GM12875 (cell line): ENCODE measurements at regions not wholly inside any gene's neighbourhood (a gene's known extent, or its start where the extent isn't known, plus 50 kb on each side); places are given as distances from the start of the nearest gene placed in this dataset.
"Not testable (repeated sequence)": the region's sequence is repeated elsewhere in the genome, so short reads cannot be mapped to it uniquely, and the experiment has no call there.

Source experiments
- H3K4me3 ChIP-seq: one replicate; pipeline ENCODE4 v1.5.1; 2011; ENCODE audit warnings: low read depth, low read length, control low read depth
- TF ChIP-seq, protein P1 (sequence below): IDR thresholded peaks from 2 replicates; pipeline ENCODE4 v1.5.1; 2011; ENCODE audit warnings: low read depth, mild to moderate bottlenecking, control low read depth, inconsistent platforms, low read length, moderate library complexity, borderline replicate concordance; ENCODE audit not compliant: insufficient read depth

DNA sequence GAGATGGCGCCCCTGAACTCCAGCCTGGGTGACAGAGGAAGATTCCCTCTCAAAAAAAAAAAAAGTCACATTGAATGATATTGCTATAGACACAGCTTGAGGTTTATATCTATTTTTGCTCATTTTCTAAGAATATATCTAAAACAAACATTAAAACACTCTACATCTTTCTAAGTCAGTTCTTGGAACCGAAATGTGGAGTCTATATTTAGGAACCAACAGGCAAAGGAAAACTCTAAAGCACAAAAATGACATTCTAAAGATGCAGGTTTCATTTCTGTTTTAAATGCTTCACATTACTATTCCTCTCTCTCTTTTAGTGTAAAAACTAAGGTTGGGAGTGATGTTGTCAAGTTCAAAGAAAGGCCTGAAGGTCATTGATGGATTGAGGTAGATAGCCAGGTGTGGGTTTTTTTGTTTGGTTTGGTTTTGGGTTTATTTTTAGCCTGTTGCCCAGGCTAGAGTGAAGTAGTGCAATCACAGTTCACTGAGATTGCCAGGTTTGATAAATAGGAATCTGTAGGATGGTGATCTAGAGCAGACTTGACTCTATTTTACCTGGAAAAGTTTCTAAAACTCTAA lies 194.0 kb upstream of the RBBP8 start:
- no peak overlapping the region for H3K4me3 ChIP-seq
- TF ChIP-seq, protein P1, sequence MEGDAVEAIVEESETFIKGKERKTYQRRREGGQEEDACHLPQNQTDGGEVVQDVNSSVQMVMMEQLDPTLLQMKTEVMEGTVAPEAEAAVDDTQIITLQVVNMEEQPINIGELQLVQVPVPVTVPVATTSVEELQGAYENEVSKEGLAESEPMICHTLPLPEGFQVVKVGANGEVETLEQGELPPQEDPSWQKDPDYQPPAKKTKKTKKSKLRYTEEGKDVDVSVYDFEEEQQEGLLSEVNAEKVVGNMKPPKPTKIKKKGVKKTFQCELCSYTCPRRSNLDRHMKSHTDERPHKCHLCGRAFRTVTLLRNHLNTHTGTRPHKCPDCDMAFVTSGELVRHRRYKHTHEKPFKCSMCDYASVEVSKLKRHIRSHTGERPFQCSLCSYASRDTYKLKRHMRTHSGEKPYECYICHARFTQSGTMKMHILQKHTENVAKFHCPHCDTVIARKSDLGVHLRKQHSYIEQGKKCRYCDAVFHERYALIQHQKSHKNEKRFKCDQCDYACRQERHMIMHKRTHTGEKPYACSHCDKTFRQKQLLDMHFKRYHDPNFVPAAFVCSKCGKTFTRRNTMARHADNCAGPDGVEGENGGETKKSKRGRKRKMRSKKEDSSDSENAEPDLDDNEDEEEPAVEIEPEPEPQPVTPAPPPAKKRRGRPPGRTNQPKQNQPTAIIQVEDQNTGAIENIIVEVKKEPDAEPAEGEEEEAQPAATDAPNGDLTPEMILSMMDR: no peak

DNA sequence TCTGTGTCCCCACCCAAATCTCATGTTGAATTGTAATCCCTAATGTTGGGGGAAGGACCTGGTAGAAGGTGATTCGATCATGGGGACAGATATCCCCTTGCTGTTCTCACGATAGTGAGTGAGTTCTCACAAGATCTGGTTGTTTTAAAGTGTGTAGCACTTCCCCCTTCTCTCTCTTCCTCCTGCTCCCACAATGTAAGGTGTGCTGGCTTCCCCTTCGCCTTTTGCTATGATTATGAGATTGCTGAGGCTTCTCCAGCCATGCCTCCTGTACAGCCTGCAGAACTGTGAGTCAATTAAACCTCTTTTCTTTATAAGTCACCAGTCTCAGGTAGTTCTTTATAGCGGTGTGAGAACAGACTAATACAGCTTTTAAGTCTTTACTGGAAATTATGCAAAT lies 193.3 kb upstream of the RBBP8 start:
- TF ChIP-seq, protein P1: no peak
- H3K4me3 ChIP-seq: no peak overlapping the region

DNA sequence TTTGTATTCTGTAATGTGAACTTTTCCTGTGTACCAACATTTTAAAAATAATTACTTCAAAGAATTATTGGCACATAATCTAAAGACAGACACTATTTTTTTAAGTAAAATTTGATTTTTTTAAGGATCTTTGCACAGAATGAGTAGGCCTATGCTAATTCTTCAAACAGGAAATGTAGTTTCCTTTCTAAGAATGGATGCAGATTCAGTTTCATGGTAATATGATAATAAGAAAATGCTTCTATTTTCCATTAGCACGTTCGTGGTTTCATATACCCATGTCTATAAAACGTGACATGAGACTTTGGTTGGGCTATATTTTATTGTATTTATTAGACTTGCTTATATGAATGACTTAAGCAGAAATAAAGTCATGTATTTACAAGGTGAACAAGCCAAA lies 191.8 kb upstream of the RBBP8 start:
- TF ChIP-seq, protein P1: no peak
- H3K4me3 ChIP-seq: no peak overlapping the region

DNA sequence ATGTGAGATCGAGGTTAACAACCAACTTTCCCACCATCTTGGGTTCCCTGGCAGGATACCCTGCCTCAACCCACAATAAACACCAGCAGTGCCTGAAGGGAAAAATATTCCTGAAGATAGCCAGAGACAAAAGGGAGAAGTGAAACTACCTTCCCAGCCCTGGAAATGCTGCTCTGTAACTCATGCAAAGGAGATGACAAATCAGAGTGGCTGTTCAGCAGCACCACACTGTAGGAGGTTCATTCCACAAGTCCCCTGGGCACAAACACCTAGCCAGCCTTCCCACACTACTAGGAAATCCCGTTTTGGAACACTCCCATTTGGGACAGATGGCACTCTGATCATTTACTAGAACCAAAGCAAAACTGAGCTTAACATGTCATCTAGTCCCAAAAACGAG lies 190.7 kb upstream of the RBBP8 start:
- H3K4me3 ChIP-seq: no peak overlapping the region

DNA sequence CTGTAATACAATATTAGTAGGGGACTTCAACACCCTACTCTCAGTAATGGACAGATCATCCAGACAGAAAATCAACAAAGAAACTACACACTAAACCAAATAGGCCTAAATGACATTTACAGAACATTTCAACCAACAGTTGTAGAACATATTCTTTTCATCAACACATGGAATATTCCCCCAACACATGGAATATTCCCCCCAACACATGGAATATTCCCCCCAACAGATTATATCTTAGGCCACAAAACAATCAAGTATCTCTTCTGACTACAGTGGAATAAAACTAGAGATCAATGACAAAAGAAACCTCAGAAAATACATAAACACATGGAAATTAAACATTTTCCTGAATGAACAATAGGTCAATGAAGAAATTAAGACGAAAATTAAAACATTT lies 187.2 kb upstream of the RBBP8 start:
- TF ChIP-seq, protein P1: no peak

More for the DNA sequence above, 190.7 kb upstream of the RBBP8 start:
- TF ChIP-seq, protein P1: no peak

DNA sequence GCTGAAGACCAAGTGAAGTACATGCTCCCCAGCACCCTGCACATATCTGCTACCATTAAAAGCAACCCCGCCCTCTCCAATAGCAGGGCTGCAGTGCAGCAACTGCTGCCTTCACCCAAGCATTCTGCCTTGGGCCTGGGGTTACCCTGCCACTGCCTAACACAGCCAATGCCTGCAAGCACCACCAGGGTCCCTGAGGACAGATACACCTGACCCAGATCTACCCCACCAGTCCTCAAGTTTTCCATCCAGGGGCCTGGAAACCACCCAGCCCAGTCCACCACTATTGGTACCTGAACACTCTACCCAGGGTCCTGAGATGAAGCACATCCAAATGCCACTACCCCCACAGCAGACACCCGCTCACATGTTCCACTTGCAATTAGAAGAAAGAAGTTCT lies 181.1 kb upstream of the RBBP8 start:
- H3K4me3 ChIP-seq: no peak overlapping the region
- TF ChIP-seq, protein P1: no peak

More for the DNA sequence above, 187.2 kb upstream of the RBBP8 start:
- no peak overlapping the region for H3K4me3 ChIP-seq

DNA sequence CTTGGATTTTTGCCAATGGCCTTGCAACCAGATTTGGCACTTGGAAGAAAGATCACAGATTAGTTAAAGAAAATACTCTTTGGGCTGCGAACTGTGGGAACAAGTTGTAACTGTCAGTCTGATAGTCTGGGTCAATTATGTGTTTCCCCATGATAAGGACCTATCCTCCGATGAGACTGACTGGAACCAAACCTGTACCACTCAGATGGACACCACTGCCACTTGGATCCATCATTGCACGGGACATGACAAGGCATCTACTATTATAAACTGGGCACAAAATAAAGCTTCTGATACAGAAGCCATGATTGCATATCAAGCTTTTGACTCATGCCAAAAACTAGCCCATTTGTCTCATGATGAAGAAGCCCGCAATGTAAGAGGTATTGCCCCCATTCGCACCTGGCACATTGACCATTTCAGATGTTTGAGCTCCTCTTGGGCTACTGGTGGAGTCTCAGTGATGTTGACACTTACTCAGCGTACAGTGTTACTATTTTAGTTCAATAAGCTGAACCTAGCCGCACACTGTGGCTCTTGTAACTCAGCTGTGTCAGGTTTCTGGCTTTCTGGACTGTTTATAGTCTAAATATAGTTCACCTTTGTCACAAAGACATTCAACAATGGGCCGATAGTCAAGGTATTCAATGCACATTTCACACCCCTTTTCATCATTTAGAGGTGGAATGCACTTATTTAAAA lies 179.8 kb upstream of the RBBP8 start:
- TF ChIP-seq, protein P1: no peak
- no peak overlapping the region for H3K4me3 ChIP-seq

DNA sequence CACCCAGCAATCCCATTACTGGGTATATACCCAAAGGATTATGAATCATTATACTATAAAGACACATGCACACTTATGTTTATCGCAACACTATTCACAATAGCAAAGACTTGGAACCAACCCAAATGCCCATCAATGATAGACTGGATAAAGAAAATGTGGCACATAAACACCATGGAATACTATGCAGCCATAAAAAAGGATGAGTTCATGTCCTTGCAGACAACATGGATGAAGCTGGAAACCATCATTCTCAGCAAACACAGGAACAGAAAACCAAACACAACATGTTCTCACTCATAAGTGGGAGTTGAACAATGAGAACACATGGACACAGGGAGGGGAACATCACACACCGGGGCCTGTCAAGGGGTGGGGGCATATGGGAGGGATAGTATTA lies 169.1 kb upstream of the RBBP8 start:
- not testable (repeated sequence) for H3K4me3 ChIP-seq
